ENCODE measurements at regions not wholly inside any gene's neighbourhood (a gene's known extent, or its start where the extent isn't known, plus 50 kb on each side); places are given as distances from the start of the nearest gene placed in this dataset.
A peak's percentile ranks its signal among the peaks of the same experiment; 100 is the strongest.

DNA sequence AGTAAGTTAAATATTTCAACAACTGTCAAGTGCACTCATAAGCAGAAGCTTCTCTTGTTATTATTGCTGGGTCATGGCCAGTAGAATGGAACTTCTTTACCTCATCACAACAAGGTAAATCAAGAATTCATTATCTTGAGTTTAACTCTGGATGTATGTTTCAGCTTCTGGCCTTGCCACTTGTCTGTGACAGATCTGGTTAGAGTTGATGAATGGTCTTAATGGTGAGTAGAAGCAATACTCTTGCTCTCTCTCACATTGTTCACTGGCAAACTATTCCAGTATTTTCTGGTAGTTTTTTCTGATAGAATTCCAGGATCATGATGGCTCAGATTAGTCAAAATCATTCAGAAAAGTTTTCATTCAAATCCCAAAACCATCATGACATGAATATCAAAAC, 51.3 kb upstream of the NR4A2 start:
- Mint-ChIP-seq H3K27ac (no peak overlapping the region), H3K4me3 (no peak overlapping the region), H3K9me3 (no peaks in the 10 kb centered on the region), H3K36me3 (no peaks in the 10 kb centered on the region), H3K27me3 (no peaks in the 10 kb centered on the region), H3K4me1 (peaks cover 2 to 15% of the 10 kb centered on the region in 2 donors)
- DNase-seq, result no peak
- no peak for ATAC-seq (replicated peaks)

DNA sequence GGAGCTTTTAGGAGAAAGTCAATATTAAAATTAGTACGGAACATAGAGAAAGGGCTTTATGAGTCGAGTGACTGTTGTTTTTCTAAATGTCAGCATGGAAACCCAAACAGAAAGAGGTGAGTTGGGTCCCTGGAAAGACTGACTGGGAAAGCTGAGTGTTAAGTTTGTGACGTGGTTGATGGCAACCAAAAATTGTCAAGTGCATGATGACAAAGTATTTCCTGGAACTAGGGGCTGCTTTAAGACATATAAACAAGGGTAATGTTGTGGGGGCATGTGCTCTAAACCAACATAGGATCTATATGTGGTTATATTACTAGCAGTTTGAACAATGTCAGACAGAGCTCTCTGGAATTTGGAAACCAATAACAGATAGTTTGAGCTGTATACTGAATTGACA, 50.9 kb upstream of the GPD2 start:
- Mint-ChIP-seq H3K36me3 (no peaks in the 10 kb centered on the region), H3K4me1 (peaks cover 0 to under 1% of the 10 kb centered on the region in 2 donors), H3K4me3 (no peak overlapping the region), H3K9me3 (no peaks in the 10 kb centered on the region), H3K27me3 (no peaks in the 10 kb centered on the region), H3K27ac (no peak overlapping the region)
- no peak for DNase-seq
- peak in 1 of 2 donors; percentile 39 for ATAC-seq (replicated peaks)

All from stimulated activated naive B cell treated with anti-CD40 and anti-IgM and Interleukin-4, amounts not matched to agents 10 μg/mL and 1 μg/mL and 100 μg/mL, for 72 hours (primary cell).